HG03066 (cell line): ENCODE measurements at regions not wholly inside any gene's neighbourhood (a gene's known extent, or its start where the extent isn't known, plus 50 kb on each side); places are given as distances from the start of the nearest gene placed in this dataset.

ENCODE experiments used
- ATAC-seq: cut with Tn5 transposase; IDR thresholded peaks from one replicate; pipeline ENCODE4 v1.9.1; 2021; ENCODE audit warnings: low read depth; ENCODE audit not compliant: unreplicated experiment

GRCh38 chr12:21993438-21993981 is 52.3 kb upstream of the ABCC9 start:
- ATAC-seq, result no peak

- peak; percentile 56 for ATAC-seq
Measured at GRCh38 chr12:21992823-21993222, 51.6 kb upstream of the ABCC9 start.

DNA sequence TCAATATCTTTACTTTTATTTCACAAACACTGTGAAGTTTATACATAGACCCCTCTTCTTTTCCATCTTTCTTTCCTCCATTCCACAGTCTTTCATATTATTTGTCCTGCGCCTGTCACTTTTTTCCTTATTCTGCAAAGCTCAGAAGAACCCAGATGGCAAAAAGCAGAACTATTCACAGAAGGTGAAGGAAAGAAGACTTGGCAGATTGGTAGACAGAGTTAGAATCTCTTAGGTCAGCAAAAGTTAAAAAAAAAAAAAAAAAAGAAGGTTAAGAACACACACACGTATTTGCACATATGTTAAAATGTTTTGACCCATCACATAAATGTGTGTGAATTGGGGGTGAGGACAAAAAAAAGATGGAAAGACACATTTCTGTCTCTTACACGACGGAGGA is 50.3 kb upstream of the ABCC9 start:
- ATAC-seq, result no peak
